Vagina (tissue), 2 donors: ENCODE measurements at regions not wholly inside any gene's neighbourhood (a gene's known extent, or its start where the extent isn't known, plus 50 kb on each side); places are given as distances from the start of the nearest gene placed in this dataset.

Experiments used
- POLR2A ChIP-seq, 2 donors: fragments of 450-650 bp; IDR thresholded peaks; one replicate each; pipeline ENCODE4 v1.6.1; 2017; ENCODE audit warnings: antibody characterized with exemption in 2 of 2, mild to moderate bottlenecking in 2 of 2, moderate library complexity in 2 of 2
- POLR2AphosphoS5 ChIP-seq, 2 donors: sonication (generic); formaldehyde crosslinking; IDR thresholded peaks; one replicate each; pipeline ENCODE4 v1.9.0; 2017; ENCODE audit warnings: antibody characterized with exemption in 2 of 2, mild to moderate bottlenecking in 2 of 2, low read depth in 1 of 2; ENCODE audit not compliant: insufficient read depth in 1 of 2

DNA sequence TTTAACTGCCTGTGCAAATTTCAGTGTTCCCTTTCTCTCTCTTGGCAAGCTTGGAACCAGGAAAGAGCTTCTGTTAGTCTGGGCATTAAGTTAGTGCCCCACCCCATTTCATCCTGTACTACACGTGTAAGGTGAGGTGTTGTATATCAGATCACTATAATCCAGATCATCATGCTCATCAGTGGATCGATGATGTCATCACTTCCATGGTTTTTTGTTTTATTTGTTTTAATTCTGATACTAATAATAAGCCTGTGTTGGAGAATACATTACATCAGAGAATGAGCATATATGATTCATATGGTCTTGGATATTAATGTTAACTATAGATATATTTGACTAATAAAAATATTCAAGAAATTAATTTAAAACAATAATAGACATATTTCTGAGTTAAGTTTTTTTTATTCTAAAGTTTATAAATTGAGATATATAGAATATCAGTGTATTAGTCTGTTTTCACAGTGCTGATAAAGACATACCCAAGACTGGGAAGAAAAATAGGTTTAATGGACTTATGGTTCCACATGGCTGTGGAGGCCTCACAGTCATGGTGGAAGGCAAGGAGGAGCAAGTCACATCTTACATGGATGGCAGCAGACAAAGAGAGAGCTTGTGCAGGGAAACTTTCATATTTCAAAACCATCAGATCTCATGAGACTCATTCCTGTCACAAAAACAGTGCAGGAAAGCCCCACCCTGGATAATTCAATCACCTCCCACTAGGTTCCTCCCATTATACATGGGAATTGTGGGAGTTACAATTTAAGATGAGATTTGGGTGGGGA, 588.3 kb upstream of the B3GALT2 start:
- TF ChIP-seq POLR2AphosphoS5 (IDR thresholded peaks at IDR 0.05; ENCODE audit: insufficient read depth in 1 of 2, low read depth in 1 of 2): no peak
- no peak for TF ChIP-seq POLR2A (IDR thresholded peaks at IDR 0.05)
